ENCODE measurements at regions not wholly inside any gene's neighbourhood (a gene's known extent, or its start where the extent isn't known, plus 50 kb on each side); places are given as distances from the start of the nearest gene placed in this dataset.

- CTCF ChIA-PET, result interaction anchor here (1.0 kb wide), 1 partner anchor 162 kb away, joined by 3 read pairs; no protein-coding TSS in a partner anchor
- no peak for DNase-seq (ENCODE audit: low read depth)
- TF ChIP-seq CTCF (IDR thresholded peaks at IDR 0.05; ENCODE audit: insufficient read depth, low read depth, low read length), result no peak
- H3K27me3 ChIP-seq (ENCODE audit: control insufficient read depth, insufficient read depth, low read length), result no peaks in the 10 kb centered on the region; the same call in 1 of the 2 replicates
- POLR2A ChIA-PET, result no interaction called here
- no peak overlapping the region for H3K4me3 ChIP-seq (ENCODE audit: low read depth, low read length)
- H3K36me3 ChIP-seq (ENCODE audit: control insufficient read depth, insufficient read depth, low read length), result no peaks in the 10 kb centered on the region
Observed at GRCh38 chr1:229851511-229851910, 215.5 kb upstream of the GALNT2 start.

- no peak for DNase-seq (ENCODE audit: low read depth)
- H3K27me3 ChIP-seq (ENCODE audit: control insufficient read depth, insufficient read depth, low read length), result no peaks in the 10 kb centered on the region; the same call in 1 of the 2 replicates
- no peaks in the 10 kb centered on the region for H3K36me3 ChIP-seq (ENCODE audit: control insufficient read depth, insufficient read depth, low read length)
- ChIA-PET POLR2A (no interaction called here), CTCF (no interaction called here)
- no peak for TF ChIP-seq CTCF (IDR thresholded peaks at IDR 0.05; ENCODE audit: insufficient read depth, low read depth, low read length)
- no peak overlapping the region for H3K4me3 ChIP-seq (ENCODE audit: low read depth, low read length)
Observed at GRCh38 chr1:229853751-229854150, 213.3 kb upstream of the GALNT2 start.

GRCh38 chr1:229854620-229855019 is 212.4 kb upstream of the GALNT2 start:
- ChIA-PET CTCF (no interaction called here), POLR2A (no interaction called here)
- DNase-seq (ENCODE audit: low read depth), result no peak
- Histone ChIP-seq H3K27me3 (ENCODE audit: control insufficient read depth, insufficient read depth, low read length) (no peaks in the 10 kb centered on the region; the same call in 1 of the 2 replicates), H3K4me3 (ENCODE audit: low read depth, low read length) (no peak overlapping the region), H3K36me3 (ENCODE audit: control insufficient read depth, insufficient read depth, low read length) (no peaks in the 10 kb centered on the region)
- no peak for TF ChIP-seq CTCF (IDR thresholded peaks at IDR 0.05; ENCODE audit: insufficient read depth, low read depth, low read length)

GRCh38 chr1:229856009-229856650 is 210.9 kb upstream of the GALNT2 start:
- Histone ChIP-seq H3K36me3 (ENCODE audit: control insufficient read depth, insufficient read depth, low read length) (no peaks in the 10 kb centered on the region), H3K4me3 (ENCODE audit: low read depth, low read length) (no peak overlapping the region), H3K27me3 (ENCODE audit: control insufficient read depth, insufficient read depth, low read length) (no peaks in the 10 kb centered on the region; the same call in 1 of the 2 replicates)
- no peak for DNase-seq (ENCODE audit: low read depth)
- CTCF ChIA-PET, result no interaction called here
- TF ChIP-seq CTCF (IDR thresholded peaks at IDR 0.05; ENCODE audit: insufficient read depth, low read depth, low read length), result no peak
- POLR2A ChIA-PET, result no interaction called here

GRCh38 chr1:229857585-229857984 is 209.5 kb upstream of the GALNT2 start:
- POLR2A ChIA-PET, result no interaction called here
- no peak for DNase-seq (ENCODE audit: low read depth)
- no peak for TF ChIP-seq CTCF (IDR thresholded peaks at IDR 0.05; ENCODE audit: insufficient read depth, low read depth, low read length)
- Histone ChIP-seq H3K27me3 (ENCODE audit: control insufficient read depth, insufficient read depth, low read length) (no peaks in the 10 kb centered on the region; the same call in 1 of the 2 replicates), H3K4me3 (ENCODE audit: low read depth, low read length) (no peak overlapping the region), H3K36me3 (ENCODE audit: control insufficient read depth, insufficient read depth, low read length) (no peaks in the 10 kb centered on the region)
- CTCF ChIA-PET, result no interaction called here
